ENCODE measurements at regions not wholly inside any gene's neighbourhood (a gene's known extent, or its start where the extent isn't known, plus 50 kb on each side); places are given as distances from the start of the nearest gene placed in this dataset.
A peak's percentile ranks its signal among the peaks of the same experiment; 100 is the strongest.

- no peak for TF ChIP-seq CTCF (IDR thresholded peaks at IDR 0.05; ENCODE audit: unreplicated experiment)
- H3K4me1 Mint-ChIP-seq = peaks cover 28% of the 10 kb centered on the region
- H3K27me3 Mint-ChIP-seq (ENCODE audit: low read depth) = no peaks in the 10 kb centered on the region
- peak overlapping the region; percentile 27 for H3K27ac Mint-ChIP-seq
- H3K36me3 Mint-ChIP-seq = no peaks in the 10 kb centered on the region
- no peak overlapping the region for H3K4me3 Mint-ChIP-seq
- peaks cover 6% of the 10 kb centered on the region for H3K9me3 Mint-ChIP-seq
- DNase-seq (ENCODE audit: low spot score in 2 of 2, unreplicated experiment in 2 of 2) = no peak
Observed at GRCh38 chr14:76581592-76581991, 179.7 kb upstream of the VASH1 start.

- no peak for DNase-seq (ENCODE audit: low spot score in 2 of 2, unreplicated experiment in 2 of 2)
- Mint-ChIP-seq H3K4me1 (peaks cover 27% of the 10 kb centered on the region), H3K27ac (no peak overlapping the region), H3K9me3 (peaks cover 1% of the 10 kb centered on the region), H3K4me3 (no peak overlapping the region), H3K27me3 (ENCODE audit: low read depth) (no peaks in the 10 kb centered on the region), H3K36me3 (no peaks in the 10 kb centered on the region)
- TF ChIP-seq CTCF (IDR thresholded peaks at IDR 0.05; ENCODE audit: unreplicated experiment) = no peak
Observed at GRCh38 chr14:76582447-76582846, 178.8 kb upstream of the VASH1 start.

- H3K27me3 Mint-ChIP-seq (ENCODE audit: low read depth) = no peaks in the 10 kb centered on the region
- H3K9me3 Mint-ChIP-seq = no peaks in the 10 kb centered on the region
- H3K27ac Mint-ChIP-seq = peak overlapping the region; percentile 82
- TF ChIP-seq CTCF (IDR thresholded peaks at IDR 0.05; ENCODE audit: unreplicated experiment) = no peak
- no peak overlapping the region for H3K4me3 Mint-ChIP-seq
- no peak for DNase-seq (ENCODE audit: low spot score in 2 of 2, unreplicated experiment in 2 of 2)
- H3K36me3 Mint-ChIP-seq = no peaks in the 10 kb centered on the region
- peaks cover 27% of the 10 kb centered on the region for H3K4me1 Mint-ChIP-seq
Observed at GRCh38 chr14:76583174-76583573, 178.1 kb upstream of the VASH1 start.

- Mint-ChIP-seq H3K4me1 (peaks cover 27% of the 10 kb centered on the region), H3K27ac (peak overlapping the region; percentile 82), H3K4me3 (no peak overlapping the region)
Observed at GRCh38 chr14:76583805-76584204, 177.5 kb upstream of the VASH1 start.

GRCh38 chr14:76584271-76584702 lies 177.0 kb upstream of the VASH1 start:
- Mint-ChIP-seq H3K27me3 (ENCODE audit: low read depth) (no peaks in the 10 kb centered on the region), H3K9me3 (no peaks in the 10 kb centered on the region), H3K36me3 (no peaks in the 10 kb centered on the region), H3K4me3 (no peak overlapping the region), H3K4me1 (peaks cover 27% of the 10 kb centered on the region), H3K27ac (peak overlapping the region; percentile 82)
- peak in 1 of 2 experiments; percentile 55 for DNase-seq (ENCODE audit: low spot score in 2 of 2, unreplicated experiment in 2 of 2)
- no peak for TF ChIP-seq CTCF (IDR thresholded peaks at IDR 0.05; ENCODE audit: unreplicated experiment)

More at GRCh38 chr14:76583805-76584204, 177.5 kb upstream of the VASH1 start:
- Mint-ChIP-seq H3K27me3 (ENCODE audit: low read depth) (no peaks in the 10 kb centered on the region), H3K36me3 (no peaks in the 10 kb centered on the region), H3K9me3 (no peaks in the 10 kb centered on the region)
- DNase-seq (ENCODE audit: low spot score in 2 of 2, unreplicated experiment in 2 of 2) = no peak
- TF ChIP-seq CTCF (IDR thresholded peaks at IDR 0.05; ENCODE audit: unreplicated experiment) = no peak

GRCh38 chr14:76585616-76586015 lies 175.7 kb upstream of the VASH1 start:
- H3K4me1 Mint-ChIP-seq = peaks cover 27% of the 10 kb centered on the region
- H3K9me3 Mint-ChIP-seq = no peaks in the 10 kb centered on the region
- TF ChIP-seq CTCF (IDR thresholded peaks at IDR 0.05; ENCODE audit: unreplicated experiment) = no peak

More at GRCh38 chr14:76585616-76586015, 175.7 kb upstream of the VASH1 start:
- Mint-ChIP-seq H3K4me3 (no peak overlapping the region), H3K27ac (no peak overlapping the region), H3K27me3 (ENCODE audit: low read depth) (no peaks in the 10 kb centered on the region), H3K36me3 (no peaks in the 10 kb centered on the region)
- DNase-seq (ENCODE audit: low spot score in 2 of 2, unreplicated experiment in 2 of 2) = no peak

All from mesothelial cell of epicardium (in vitro differentiated cells).